H1 (cell line): ENCODE measurements at regions not wholly inside any gene's neighbourhood (a gene's known extent, or its start where the extent isn't known, plus 50 kb on each side); places are given as distances from the start of the nearest gene placed in this dataset.

Experiments
- CTCF ChIA-PET: fragments of 300-600 bp; sonication (Branson Sonifier 250); formaldehyde crosslinking; loops from one replicate; lab custom pipeline; 2021; ENCODE audit not compliant: partially characterized antibody; lab: Charles Lee
- POLR2A ChIA-PET: fragments of 300-600 bp; sonication (Branson Sonifier 250); formaldehyde crosslinking; loops from one replicate; lab custom pipeline; 2021; ENCODE audit warnings: inconsistent platforms; ENCODE audit not compliant: partially characterized antibody; lab: Charles Lee
- DNase-seq, 2 experiments: peaks; one replicate each; pipeline versions ENCODE4 v3.0.0 to v3.0.0-alpha.2; 2010 to 2022; ENCODE audit warnings: low spot score in 2 of 2, low read depth in 1 of 2, mixed read lengths in 1 of 2
- FAIRE-seq: peaks from 2 replicates; lab custom pipeline; 2011; peaks lifted over from hg19 to GRCh38; lab: Jason Lieb, UNC
- H2AFZ ChIP-seq: 2 replicates; pipeline ENCODE4 v1.8.1; 2012; ENCODE audit warnings: low read length, inconsistent platforms
- H2AK5ac ChIP-seq: 2 replicates; pipeline ENCODE4 v1.6.1; 2013; ENCODE audit warnings: low read depth, low read length
- H2BK120ac ChIP-seq: replicated peaks from 2 replicates; pipeline ENCODE3; 2013; ENCODE audit warnings: low read depth, low read length, inconsistent platforms
- H2BK12ac ChIP-seq: 2 replicates; pipeline ENCODE4 v1.6.1; 2013; ENCODE audit warnings: low read depth, low read length
- H2BK15ac ChIP-seq: 2 replicates; pipeline ENCODE4 v1.6.1; 2013; ENCODE audit warnings: low read length
- H2BK20ac ChIP-seq: 2 replicates; pipeline ENCODE4 v1.6.1; 2013; ENCODE audit warnings: low read length
- H2BK5ac ChIP-seq: 2 replicates; pipeline ENCODE4 v1.6.1; 2013; ENCODE audit warnings: low read depth, low read length
- H3K14ac ChIP-seq: 2 replicates; pipeline ENCODE4 v1.6.1; 2013; ENCODE audit warnings: inconsistent platforms; ENCODE audit not compliant: insufficient read length
- H3K18ac ChIP-seq: 2 replicates; pipeline ENCODE4 v1.6.1; 2013; ENCODE audit warnings: low read length; ENCODE audit errors: extremely low read depth
- H3K23ac ChIP-seq: 2 replicates; pipeline ENCODE4 v1.6.1; 2013; ENCODE audit warnings: inconsistent platforms; ENCODE audit not compliant: insufficient read length
- H3K23me2 ChIP-seq: 2 replicates; pipeline ENCODE4 v1.6.1; 2013; ENCODE audit warnings: low read depth, low read length
- H3K27ac ChIP-seq: 2 replicates; pipeline ENCODE4 v1.6.1; 2011; ENCODE audit warnings: low read depth, low read length, inconsistent platforms
- H3K27me3 ChIP-seq, 4 experiments: replicated peaks in 1 of 4; 1 replicate in 1 of 4; 2 replicates in 3 of 4; pipeline versions ENCODE4 v1.6.1 to v1.8.1; 2011 to 2013; ENCODE audit warnings: low read length in 3 of 4, mild to moderate bottlenecking in 3 of 4, inconsistent platforms in 2 of 4, mixed read lengths in 2 of 4, moderate library complexity in 1 of 4; ENCODE audit not compliant: control insufficient read depth in 3 of 4, insufficient read depth in 3 of 4; ENCODE audit errors: extremely low read depth in 1 of 4
- H3K36me3 ChIP-seq, 4 experiments: 2 replicates each; pipeline versions ENCODE4 v1.6.1 to v1.8.1; 2011 to 2013; ENCODE audit warnings: mild to moderate bottlenecking in 4 of 4, low read length in 3 of 4, moderate library complexity in 2 of 4, control low read depth in 1 of 4, inconsistent platforms in 1 of 4; ENCODE audit not compliant: insufficient read depth in 4 of 4, control insufficient read depth in 2 of 4
- H3K4ac ChIP-seq: replicated peaks from 2 replicates; pipeline ENCODE3; 2013; ENCODE audit warnings: low read length, low read depth, mixed read lengths, inconsistent platforms; ENCODE audit not compliant: insufficient read length
- H3K4me1 ChIP-seq, 4 experiments: replicated peaks in 1 of 4; 1 replicate in 1 of 4; 2 replicates in 3 of 4; pipeline versions ENCODE4 v1.6.1 to v1.8.1; 2011 to 2013; ENCODE audit warnings: low read length in 3 of 4, inconsistent platforms in 2 of 4, mixed read lengths in 1 of 4; ENCODE audit not compliant: insufficient read depth in 4 of 4, control insufficient read depth in 3 of 4
- H3K4me2 ChIP-seq, 2 experiments: 2 replicates each; pipeline versions ENCODE4 v1.6.1 to v1.8.1; 2011 to 2013; ENCODE audit warnings: low read depth in 2 of 2, low read length in 2 of 2, control low read depth in 1 of 2, inconsistent platforms in 1 of 2, mild to moderate bottlenecking in 1 of 2; ENCODE audit not compliant: insufficient read depth in 1 of 2
- H3K4me3 ChIP-seq, 4 experiments: fragments of 200-600, 300-600 bp in 1 of 4; sonication (generic), shearing (Covaris generic), sonication (Bioruptor Twin) in 1 of 4; 2 replicates each; pipeline versions ENCODE4 v1.5.1 to v1.8.1; 2011 to 2016; ENCODE audit warnings: low read length in 4 of 4, low read depth in 3 of 4, control low read depth in 2 of 4, inconsistent platforms in 2 of 4, mild to moderate bottlenecking in 2 of 4, mixed read lengths in 1 of 4, moderate library complexity in 1 of 4; ENCODE audit not compliant: insufficient read depth in 2 of 4; ENCODE audit errors: extremely low read depth in 1 of 4
- H3K56ac ChIP-seq: replicated peaks from 2 replicates; pipeline ENCODE3; 2013; ENCODE audit warnings: low read depth, mild to moderate bottlenecking, mixed read lengths, low read length, inconsistent platforms; ENCODE audit not compliant: insufficient read length
- H3K79me1 ChIP-seq: 2 replicates; pipeline ENCODE4 v1.6.1; 2013; ENCODE audit warnings: low read depth, low read length, control low read depth
- H3K79me2 ChIP-seq, 2 experiments: 2 replicates each; pipeline versions ENCODE4 v1.6.1 to v1.8.1; 2012 to 2013; ENCODE audit warnings: low read length in 2 of 2, mild to moderate bottlenecking in 2 of 2, inconsistent platforms in 1 of 2; ENCODE audit not compliant: insufficient read depth in 2 of 2, control insufficient read depth in 1 of 2
- H3K9ac ChIP-seq, 4 experiments: replicated peaks in 1 of 4; 1 replicate in 1 of 4; 2 replicates in 3 of 4; pipeline versions ENCODE4 v1.6.1 to v1.8.1; 2011 to 2013; ENCODE audit warnings: low read depth in 3 of 4, low read length in 3 of 4, control low read depth in 2 of 4, mild to moderate bottlenecking in 2 of 4, moderate library complexity in 2 of 4, inconsistent platforms in 1 of 4; ENCODE audit errors: extremely low read depth in 1 of 4
- H3K9me3 ChIP-seq, 2 experiments: 2 replicates each; pipeline versions ENCODE4 v1.6.1 to v1.8.1; 2012 to 2013; ENCODE audit warnings: mild to moderate bottlenecking in 2 of 2, moderate library complexity in 2 of 2, control low read depth in 1 of 2, inconsistent platforms in 1 of 2, low read depth in 1 of 2, low read length in 1 of 2, mixed read lengths in 1 of 2; ENCODE audit not compliant: insufficient read depth in 2 of 2
- H4K20me1 ChIP-seq, 2 experiments: replicated peaks in 1 of 2; 2 replicates each; pipeline versions ENCODE3 to v1.8.1; 2011 to 2013; ENCODE audit warnings: inconsistent platforms in 2 of 2, low read length in 2 of 2, mild to moderate bottlenecking in 1 of 2; ENCODE audit not compliant: insufficient read depth in 2 of 2, control insufficient read depth in 1 of 2
- H4K5ac ChIP-seq: 2 replicates; pipeline ENCODE4 v1.6.1; 2013; ENCODE audit warnings: low read length, low read depth, mixed read lengths, inconsistent platforms; ENCODE audit not compliant: insufficient read length
- H4K8ac ChIP-seq: 2 replicates; pipeline ENCODE4 v1.8.0; 2013; ENCODE audit warnings: mild to moderate bottlenecking, moderate library complexity, low read length, inconsistent platforms; ENCODE audit not compliant: insufficient read depth; ENCODE audit errors: extremely low read depth
- H4K91ac ChIP-seq: replicated peaks from 2 replicates; pipeline ENCODE3; 2013; ENCODE audit warnings: low read length, mixed read lengths, inconsistent platforms; ENCODE audit not compliant: insufficient read length
- BCL11A ChIP-seq, 2 experiments: IDR thresholded peaks; one replicate each; pipeline ENCODE4 v1.6.1; 2011; ENCODE audit warnings: low read depth in 2 of 2, low read length in 2 of 2, mild to moderate bottlenecking in 2 of 2
- GTF2F1 ChIP-seq: IDR thresholded peaks from 2 replicates; pipeline ENCODE4 v1.6.1; 2012; ENCODE audit warnings: low read depth, low read length, improper control_type of control experiment, borderline replicate concordance
- HDAC6 ChIP-seq: IDR thresholded peaks from one replicate; pipeline ENCODE4 v1.7.1; 2012; ENCODE audit warnings: low read depth, mild to moderate bottlenecking, inconsistent platforms, low read length, moderate library complexity
- SP4 ChIP-seq: IDR thresholded peaks from 2 replicates; pipeline ENCODE4 v1.6.1; 2012; ENCODE audit warnings: low read length, inconsistent platforms
- WGBS, 2 experiments: shearing (Covaris generic) in 1 of 2; methylation state at CpG; one replicate each; pipeline versions ENCODE4 v1.1.6 to v1.1.7; 2013 to 2015; ENCODE audit warnings: low lambda C conversion rate in 2 of 2, mixed read lengths in 2 of 2, inconsistent platforms in 1 of 2, low coverage in 1 of 2, missing lambda C conversion rate in 1 of 2; ENCODE audit not compliant: insufficient replicate concordance in 2 of 2, insufficient coverage in 1 of 2, insufficient read length in 1 of 2; ENCODE audit errors: extremely low coverage in 1 of 2, missing lambda C conversion rate in 1 of 2; 5-methylcytosine and 5-hydroxymethylcytosine counted together

GRCh38 chr12:112595410-112595809 lies 176.7 kb downstream of the PTPN11 start:
- Histone ChIP-seq H2AK5ac (no peak overlapping the region), H3K23me2 (peaks cover 2% of the 10 kb centered on the region; the same call in 1 of the 2 replicates), H2BK15ac (no peak overlapping the region), H3K56ac (no peak overlapping the region), H4K91ac (no peak overlapping the region), H3K4me3 (no peak overlapping the region), H3K36me3 (no peaks in the 10 kb centered on the region), H3K23ac (no peak overlapping the region), H3K27me3 (peaks cover 15 to 58% (median 46%) of the 10 kb centered on the region in 4 experiments), H4K8ac (no peak overlapping the region), H3K79me1 (no peaks in the 10 kb centered on the region), H2BK20ac (no peak overlapping the region), H4K20me1 (peaks cover 0 to 7% of the 10 kb centered on the region in 2 experiments), H3K9me3 (no peaks in the 10 kb centered on the region), H2BK120ac (no peak overlapping the region), H3K14ac (no peak overlapping the region), H2BK12ac (no peak overlapping the region), H3K18ac (no peak overlapping the region), H3K4ac (no peak overlapping the region), H4K5ac (no peak overlapping the region), H3K4me1 (no peaks in the 10 kb centered on the region), H2AFZ (no peak overlapping the region), H3K79me2 (no peaks in the 10 kb centered on the region), H3K9ac (no peak overlapping the region), H3K27ac (no peak overlapping the region), H2BK5ac (no peak overlapping the region), H3K4me2 (no peak overlapping the region)
- TF ChIP-seq BCL11A (IDR thresholded peaks at IDR 0.05; ENCODE audit: low read depth in 2 of 2, low read length in 2 of 2), result no peak
- TF ChIP-seq GTF2F1, result no peak
- TF ChIP-seq SP4, result no peak
- no peak for TF ChIP-seq HDAC6
- FAIRE-seq (no peak), DNase-seq (no peak)
- CTCF ChIA-PET, result no interaction called here
- POLR2A ChIA-PET, result no interaction called here
- WGBS, 2 experiments, result 96% methylated on average over 2 of the region's 2 CpGs; no CpG with 5 or more reads in 1 of the 2 experiments
